RKO (cell line): ENCODE measurements at regions not wholly inside any gene's neighbourhood (a gene's known extent, or its start where the extent isn't known, plus 50 kb on each side); places are given as distances from the start of the nearest gene placed in this dataset.

Source experiments
- DNase-seq: peaks from one replicate; pipeline ENCODE4 v3.0.0-alpha.2; 2016; ENCODE audit warnings: low spot score

DNA sequence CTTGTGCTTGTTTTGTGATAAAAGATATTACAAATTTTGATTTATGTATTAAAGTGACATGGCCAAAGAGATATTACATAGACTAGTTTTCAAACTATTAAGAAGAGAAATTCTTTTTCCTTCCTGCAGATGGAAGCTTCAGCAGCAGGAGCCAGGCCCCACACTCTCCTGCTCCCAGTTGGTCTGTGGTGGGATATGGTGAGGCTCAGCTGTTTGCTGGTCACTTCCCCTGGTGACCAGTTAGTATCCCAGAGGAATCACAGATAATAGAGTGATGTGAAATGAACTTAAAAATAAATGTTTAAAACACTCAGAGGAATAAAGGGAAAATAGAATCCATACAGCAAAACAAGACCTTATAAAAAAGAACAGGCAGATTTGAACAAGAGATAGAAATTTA lies 154.7 kb downstream of the KTN1 start:
- DNase-seq = no peak

DNA sequence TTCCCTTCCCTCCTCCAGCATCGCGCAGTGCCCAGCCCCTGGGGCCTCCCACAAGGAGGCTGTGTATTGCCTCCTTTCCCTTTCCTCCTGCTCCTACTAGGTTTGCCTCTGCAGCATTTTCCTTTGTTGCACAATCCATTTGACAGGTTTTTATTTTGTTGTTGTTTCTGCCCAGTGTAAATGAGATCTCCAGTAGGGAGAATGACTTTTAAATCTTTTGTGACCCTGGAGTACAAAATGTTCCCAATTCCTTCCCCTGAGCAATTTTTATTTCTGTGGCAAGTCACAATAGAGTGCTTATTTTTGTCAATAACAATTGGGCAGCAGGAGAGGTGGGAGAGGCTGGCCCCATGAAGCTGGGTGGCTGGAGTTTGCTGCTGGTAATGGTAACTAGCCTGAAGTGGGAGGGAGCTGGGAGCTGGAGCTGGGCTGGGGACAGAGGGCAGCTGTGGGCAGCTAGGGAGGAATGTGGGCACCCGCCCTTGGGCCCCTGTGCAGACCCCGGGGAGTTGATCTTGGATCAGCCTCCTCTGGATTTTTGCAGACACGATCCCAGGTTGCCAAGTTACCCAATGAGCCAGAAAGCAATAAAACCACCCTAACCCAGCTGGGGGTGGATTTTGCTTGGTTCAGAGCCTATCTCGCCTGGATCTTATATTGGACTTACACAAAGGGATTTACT lies 160.1 kb downstream of the KTN1 start:
- no peak for DNase-seq

DNA sequence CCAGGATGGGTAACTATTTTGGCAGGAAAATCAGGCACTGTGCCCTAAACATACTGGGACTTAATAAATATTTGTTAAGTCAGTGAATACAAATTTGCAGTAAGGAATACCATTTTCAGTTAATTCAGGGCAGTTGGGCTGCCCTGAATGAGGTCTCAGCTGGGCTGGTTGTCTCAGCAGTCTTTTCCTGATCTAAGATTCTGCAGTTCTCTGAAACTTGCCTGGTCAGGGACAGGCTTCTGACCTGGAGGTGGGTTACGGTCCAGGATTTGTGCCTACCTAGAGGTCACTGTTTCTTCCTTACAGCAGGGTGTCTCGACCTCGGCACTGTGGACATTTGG lies 160.6 kb downstream of the KTN1 start:
- no peak for DNase-seq

DNA sequence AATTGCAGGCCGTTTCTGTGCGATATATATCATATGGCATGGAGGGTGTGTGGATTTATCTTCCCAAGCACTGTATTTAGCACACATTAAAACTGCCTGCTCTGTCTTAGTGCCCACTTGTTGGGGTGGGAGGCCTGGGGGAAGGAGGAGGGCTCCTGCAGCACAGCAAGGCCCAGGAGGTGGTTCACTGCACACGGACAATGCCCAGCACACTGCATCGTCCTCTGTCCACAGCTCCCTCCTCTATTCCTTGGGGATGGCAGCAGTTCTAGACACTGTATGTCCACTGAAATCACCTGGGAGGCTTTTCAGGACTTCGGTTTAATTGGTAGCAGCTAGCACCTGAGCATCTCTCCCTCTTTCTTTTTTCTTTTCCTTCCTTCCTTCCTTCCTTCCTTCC lies 161.2 kb downstream of the KTN1 start:
- no peak for DNase-seq

DNA sequence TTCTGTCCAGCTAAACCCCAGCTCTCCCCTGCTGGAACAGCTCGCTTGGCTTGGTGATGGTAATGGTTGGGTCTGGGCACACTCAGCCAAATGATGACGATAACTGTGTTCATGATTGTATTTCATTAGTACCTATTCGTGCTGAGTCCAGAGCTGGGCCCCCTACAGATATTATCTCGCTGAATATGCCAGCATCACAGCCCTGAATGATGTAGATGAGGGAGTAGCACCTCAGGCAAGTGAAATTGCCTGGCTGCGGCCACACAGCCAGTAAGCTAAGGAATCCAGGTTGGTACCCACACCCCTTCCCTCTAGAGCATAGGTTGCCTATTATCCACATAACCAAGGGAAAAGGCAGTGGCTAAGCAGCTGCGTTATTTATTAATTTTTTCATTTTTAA lies 163.5 kb downstream of the KTN1 start:
- no peak for DNase-seq

DNA sequence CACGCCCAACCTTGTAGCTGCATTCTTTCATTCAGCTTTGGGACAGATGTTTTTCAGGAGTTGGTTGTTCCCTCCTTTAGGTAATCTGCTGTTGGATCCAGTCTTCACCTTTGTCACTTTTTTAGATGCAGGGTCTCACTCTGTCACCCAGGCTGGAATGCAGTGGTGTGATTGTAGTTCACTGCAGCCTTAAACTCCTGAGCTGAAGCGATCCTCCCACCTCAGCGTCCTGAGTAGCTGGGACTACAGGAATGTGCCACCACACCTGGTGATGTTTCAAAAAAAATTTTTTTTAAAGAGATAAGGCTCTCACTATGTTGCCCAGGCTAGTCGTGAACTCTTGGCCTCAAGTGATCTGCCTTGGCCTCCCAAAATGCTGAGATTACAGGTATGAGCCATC lies 164.3 kb downstream of the KTN1 start:
- DNase-seq = no peak

DNA sequence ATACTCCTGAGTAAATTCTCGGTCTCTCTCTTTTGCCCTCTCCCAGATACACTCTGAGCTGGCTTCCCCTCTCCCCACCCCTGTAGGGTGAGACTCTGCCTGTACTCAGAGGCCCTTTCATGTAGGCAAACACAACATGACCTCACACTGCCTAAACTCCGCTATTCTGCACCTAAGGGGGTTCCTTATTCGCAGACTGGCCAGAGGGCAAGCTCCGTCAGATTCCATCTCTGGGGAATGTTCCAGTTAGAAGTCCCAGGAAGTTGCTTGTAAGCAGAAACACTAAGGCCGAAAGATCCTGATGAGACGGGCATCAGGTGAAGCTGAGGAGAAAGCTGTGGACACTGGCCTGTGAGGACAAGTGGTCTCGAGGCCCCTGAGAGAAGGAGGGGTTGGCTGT lies 165.9 kb downstream of the KTN1 start:
- no peak for DNase-seq

DNA sequence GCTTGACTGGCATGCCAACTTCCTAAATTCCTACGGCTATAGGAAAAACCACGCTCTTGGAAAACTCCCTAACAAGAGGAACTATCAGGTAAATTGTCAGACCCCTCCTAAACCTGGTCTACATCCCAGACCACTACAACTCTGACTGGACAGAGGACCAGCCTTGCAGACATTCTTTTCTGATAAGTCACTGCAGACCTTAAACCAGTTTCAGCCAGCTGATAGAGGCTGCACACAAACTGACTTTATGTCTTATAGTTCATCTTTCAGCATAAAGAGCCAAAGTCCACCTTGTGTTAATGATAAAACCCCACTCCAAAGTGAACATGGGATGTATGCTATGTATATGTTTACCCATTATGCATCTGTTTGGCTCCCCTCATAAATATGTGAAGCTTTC lies 166.6 kb downstream of the KTN1 start:
- DNase-seq = no peak

DNA sequence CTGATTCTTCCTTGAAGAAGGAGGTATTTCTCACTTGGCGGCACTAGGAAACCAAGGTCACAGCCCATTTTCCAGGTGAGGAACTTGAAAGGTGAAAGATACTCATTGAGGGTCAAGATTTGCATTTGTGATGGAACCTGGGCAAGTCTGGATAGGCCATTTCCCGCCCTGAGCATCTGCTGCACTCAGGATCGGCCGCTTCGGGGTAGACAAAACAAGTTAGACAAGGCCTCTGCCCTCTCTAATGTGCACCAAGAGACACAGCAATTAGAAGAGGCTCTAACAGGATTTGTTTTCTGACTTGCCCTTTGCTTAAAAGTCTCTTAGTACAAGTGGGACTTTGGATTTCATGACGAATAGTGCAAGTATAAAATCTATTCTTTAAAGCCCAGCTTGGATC lies 167.2 kb downstream of the KTN1 start:
- no peak for DNase-seq

DNA sequence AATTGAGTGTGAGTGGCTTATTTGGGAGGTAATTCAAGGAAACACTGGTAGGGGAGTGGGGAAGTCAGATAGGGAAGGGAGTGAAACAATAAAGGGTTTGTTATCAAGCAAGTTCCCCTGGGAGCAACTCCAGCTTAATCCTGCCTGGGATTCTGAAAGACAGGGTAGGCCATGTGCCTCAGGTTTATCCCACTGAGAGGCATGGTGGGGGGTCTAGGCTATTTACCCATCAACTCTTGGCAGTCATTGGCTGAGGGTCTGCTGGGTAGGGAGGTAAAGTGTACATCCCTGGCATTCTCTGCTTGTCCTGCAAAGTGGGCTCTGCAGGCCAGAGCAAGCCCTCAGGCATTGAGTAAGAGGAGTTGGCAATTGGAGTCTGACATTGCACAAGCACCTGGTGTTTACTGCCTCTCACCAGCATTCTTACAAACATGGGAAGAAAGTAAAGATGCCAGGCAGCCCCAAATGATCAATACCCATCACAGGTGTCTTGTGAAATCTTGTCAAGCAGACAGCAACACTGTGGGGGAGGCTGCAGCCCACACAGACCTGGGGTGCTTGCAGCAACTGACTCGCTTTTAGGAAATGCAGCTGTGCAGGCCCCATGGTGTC lies 169.3 kb downstream of the KTN1 start:
- no peak for DNase-seq

DNA sequence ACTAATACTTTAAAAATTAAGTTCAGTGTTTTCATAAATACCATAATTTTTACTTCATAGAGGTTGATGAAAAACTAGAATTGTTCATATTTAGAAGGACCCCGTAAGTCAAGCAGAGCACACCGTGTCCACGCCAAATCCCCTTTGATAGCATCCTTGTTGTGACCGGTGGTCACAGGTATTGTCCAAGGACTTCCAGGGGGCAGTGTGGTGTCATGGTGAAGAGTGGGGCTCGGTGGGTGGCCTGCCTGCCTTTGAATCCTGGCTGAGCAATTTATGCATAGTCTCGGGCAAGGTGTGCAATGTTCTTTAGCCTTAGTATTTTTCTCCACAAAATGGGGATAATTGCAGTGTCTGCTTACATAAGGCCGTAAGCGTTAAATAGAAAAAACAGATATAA lies 169.9 kb downstream of the KTN1 start:
- DNase-seq = no peak

DNA sequence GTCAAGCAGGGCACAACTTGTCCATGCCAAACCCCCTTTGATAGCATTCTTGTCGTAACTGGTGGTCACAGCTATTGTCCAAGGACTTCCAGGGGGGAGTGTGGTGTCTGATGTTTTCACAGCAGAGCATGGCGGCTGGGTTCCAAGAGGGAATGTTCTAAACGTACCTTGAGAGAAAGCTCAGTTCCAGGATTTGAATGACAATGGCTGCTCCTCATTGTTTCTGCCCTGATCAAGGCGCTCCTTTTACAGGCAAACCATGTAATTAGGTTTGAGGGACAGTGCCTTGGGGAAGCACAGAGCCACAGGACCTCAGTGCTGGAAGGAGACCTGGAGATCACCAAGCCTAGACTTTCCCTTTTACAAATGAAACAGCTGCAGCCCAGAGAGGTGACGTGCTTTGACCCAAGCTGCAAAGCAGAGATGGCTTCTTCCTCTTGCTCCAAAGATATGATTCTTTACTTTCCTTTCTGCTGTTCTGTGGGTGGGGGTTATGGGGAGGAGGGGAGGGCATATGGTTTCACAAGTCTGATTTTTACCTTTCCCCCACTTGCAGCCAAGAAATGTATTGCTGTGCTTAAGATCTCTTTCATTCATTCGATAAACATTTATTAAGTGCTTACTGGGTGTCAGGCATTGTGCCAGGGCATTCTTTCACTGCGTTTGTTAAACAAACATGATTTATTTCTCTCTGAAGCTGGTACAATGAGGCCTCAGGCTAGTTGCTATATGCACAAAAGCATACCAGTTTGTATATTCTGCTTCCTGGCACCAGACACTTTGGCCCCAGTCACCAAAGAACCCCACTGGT lies 172.8 kb downstream of the KTN1 start:
- no peak for DNase-seq

DNA sequence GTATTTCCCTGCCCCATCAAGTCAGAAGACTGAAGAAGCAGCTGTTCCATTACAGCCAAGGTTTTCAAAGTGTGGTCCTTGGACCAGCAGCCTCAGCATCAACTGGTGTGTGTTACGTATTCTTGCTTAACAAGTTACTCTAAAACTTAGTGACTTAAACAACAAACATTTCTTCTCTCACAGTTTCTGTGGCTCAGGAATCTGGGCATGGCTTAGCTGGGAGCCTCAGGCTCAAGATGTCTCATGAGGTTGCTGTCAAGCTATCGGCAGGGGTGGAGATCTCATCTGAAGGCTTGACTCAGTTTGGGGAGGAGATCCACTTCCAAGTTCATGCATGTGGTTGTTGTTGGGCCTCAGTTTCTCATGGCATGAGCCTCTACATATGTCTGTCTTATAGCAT lies 174.5 kb downstream of the KTN1 start:
- DNase-seq = no peak

DNA sequence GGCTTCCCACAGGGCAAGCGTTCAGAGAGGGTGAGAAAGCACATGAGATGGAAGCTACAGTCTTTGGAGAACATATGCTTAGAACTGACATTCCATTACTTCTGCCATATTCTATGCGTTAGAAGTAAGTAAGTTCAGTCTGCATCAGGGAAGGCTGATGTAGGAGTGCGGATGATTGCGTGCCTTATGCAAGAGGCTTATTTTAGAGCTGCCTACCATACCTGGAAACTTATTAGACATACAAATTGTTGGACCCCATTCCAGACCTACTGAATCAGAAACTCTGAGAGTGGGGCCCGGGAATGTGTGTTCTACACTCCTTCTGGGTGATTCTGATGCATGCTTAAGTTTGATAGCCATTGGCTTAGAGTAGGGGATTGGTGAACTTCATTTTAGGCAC lies 174.9 kb downstream of the KTN1 start:
- no peak for DNase-seq

DNA sequence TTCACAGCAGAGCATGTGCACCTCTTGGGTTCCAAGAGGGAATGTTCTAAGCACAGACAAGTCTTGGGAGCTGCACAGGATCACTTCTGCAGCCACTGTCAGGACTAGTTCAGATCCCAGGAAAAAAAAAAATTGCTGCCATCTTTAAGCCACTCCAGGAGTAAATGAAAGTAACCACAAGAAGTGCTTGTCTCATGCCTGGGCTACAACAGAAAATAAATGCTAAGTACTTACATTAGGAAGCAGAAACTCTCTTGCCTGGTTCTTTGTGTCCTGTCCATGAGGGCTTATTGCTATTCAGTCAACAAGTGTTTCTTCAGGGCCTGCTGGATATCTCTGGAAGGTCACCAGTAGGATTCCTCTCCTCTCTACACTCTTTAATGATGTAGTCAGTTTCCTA lies 176.1 kb downstream of the KTN1 start:
- DNase-seq = no peak

DNA sequence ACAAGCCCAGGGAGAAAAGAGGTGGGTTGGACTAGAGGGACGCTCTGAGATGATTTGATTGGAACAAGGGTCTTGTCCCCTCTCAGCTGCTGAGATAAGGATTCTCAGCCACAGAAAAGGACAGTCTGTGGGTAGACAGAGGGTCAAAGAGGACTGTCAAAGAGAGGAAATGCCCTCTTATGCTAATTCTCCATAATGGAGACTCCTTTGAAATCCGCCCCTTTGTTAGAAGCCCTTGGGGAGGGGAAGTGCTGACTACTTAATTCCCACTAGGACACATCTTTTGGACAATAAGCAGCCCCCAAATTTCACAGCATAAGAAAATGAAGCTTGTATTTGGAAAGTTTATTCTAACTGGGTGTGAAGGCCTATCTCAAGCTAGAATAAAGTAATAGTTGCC lies 176.6 kb downstream of the KTN1 start:
- DNase-seq = no peak

DNA sequence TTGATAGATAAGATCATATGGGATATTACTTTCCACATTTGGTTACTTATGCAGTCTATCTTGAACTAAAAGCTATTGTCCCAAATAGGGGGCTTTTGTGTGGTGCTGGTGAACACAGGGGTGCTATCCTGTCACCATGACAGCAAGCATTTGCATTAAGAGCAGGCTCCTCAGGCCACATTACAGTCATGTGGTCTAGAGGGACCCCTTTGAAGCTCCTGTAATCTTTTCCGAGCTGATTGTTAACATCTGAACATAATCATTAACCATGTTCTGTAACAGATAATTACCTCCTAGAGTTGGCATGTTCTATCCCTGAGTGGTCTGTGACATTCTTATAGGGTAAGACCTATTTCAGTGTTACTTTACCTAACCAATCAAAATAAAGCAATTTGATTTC lies 178.8 kb downstream of the KTN1 start:
- DNase-seq = no peak

DNA sequence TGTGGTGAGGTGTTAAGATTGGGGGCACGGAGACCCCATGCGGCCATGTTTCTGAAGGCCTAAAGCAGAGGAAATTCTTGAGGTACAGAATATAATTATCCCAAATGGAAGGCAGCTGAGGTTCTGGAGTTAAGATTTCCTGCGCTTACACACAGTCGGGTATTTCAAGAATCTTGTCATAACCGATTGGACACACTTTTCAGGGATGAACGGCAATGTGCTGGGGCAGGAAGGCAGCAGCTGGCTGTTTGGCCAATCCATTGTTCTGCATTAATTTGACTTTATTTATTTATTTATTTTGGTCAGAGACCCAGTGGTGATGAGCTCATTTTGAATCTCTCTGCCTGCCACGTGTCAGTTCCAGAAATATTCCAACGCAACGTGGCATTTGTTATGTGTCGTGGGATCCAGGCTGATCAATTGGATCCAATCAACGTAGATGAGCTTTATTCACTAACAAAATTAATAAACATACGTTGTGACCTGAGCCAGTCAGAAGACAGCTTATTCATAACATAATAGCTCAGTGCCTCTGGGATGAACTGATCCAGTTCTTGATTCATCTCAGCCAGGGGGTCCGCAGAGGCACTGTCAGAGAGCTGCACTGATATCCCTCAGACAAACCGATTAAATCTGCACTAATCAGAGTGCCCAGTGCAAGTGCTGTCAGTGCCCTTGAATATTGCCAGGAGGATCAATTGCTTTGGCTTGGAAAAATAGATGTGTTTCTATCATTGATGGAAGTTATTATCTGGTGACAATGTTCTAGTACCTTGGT lies 181.0 kb downstream of the KTN1 start:
- no peak for DNase-seq

DNA sequence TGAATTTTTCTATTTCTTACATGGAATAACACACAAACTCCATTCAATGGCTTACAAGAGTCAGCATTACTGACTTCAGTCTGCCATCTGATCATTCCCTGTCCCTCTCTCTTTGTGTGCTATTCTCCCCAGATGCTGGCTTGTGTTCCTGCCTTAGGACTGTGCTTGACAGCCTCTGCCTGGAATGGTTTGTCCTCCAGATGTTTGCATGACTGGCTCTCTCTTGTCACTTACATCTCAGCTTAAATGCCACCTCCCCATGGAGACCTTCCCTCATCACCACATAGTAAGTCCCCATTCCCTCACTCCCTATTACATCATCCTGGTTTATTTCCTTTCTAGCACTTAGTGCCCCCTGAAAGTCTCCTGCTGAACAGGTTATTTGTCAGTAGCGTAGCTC lies 181.6 kb downstream of the KTN1 start:
- DNase-seq = no peak

DNA sequence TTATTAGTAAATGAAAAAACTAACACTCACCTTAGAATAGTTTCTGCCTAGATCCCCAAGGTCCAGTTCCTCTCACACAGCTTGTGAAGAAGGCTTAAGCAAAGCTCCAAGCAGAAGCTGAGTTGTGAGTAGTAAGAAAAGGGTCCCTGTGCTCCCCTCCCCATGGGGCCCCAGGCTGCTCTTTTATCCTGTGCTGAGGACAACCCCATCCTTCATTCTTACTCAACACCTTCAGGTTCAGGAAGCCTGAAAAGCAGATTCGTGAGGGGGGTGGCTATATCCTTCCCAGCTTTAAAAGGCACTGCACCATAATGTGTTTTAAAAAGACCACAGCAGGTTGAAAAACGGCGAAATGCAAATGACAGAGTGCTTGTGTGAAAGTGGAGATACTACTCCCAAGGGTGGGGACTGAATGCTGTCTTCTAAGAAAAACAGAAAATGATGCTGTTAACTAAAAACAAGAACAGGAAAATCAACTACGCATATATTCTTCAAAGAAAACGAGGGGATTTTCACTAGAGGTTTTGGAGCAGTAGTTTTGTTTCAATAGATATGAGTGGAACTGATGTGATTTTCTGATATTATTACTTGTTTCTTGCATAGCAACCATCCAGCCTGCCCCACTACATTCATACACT lies 182.7 kb downstream of the KTN1 start:
- no peak for DNase-seq

DNA sequence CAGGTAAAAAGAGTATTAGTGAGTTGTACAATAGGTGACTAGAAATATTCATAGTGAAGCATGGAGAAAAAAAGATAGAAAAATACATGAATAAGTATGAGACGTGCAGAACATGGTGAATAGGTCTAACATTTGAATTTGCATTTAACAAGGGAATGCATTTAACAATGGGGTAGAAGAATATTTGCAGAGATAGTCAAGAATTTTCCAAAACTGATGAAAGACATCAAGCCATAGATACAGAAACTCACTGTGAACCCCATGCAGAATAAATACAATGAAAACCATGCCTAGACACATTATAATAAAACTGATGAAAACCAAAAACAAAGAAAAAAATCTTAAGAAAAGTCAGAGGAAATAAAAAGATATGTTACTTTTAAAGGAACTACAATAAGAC lies 184.8 kb downstream of the KTN1 start:
- DNase-seq = no peak

DNA sequence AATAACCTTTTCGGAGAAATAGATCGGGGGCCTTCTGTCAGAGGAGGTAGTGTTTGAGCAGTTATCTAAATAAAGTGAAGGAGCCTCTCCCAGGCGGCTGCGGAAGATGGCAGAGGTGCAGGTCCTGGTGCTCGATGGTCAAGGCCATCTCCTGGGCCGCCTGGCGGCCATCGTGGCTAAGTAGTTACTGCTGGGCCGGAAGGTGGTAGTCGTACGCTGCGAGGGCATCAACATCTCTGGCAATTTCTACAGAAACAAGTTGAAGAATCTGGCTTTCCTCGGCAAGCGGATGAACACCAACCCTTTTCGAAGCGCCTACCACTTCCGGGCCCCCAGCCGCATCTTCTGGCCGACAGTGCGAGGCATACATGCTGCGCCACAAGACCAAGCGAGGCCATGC lies 186.1 kb downstream of the KTN1 start:
- DNase-seq = no peak
